ENCODE measurements at regions not wholly inside any gene's neighbourhood (a gene's known extent, or its start where the extent isn't known, plus 50 kb on each side); places are given as distances from the start of the nearest gene placed in this dataset.

GRCh38 chr14:104335611-104336010 lies 197.2 kb downstream of the KIF26A start:
- no peak overlapping the region for H3K27ac Mint-ChIP-seq
- no peak overlapping the region for H3K4me3 Mint-ChIP-seq
- Histone ChIP-seq H3K4me3 (ENCODE audit: control insufficient read depth in 1 of 2, extremely low read depth in 1 of 2, low read length in 1 of 2) (no peak overlapping the region), H3K36me3 (ENCODE audit: control insufficient read depth in 2 of 2, extremely low read depth in 1 of 2, insufficient read depth in 1 of 2, low read length in 1 of 2) (no peaks in the 10 kb centered on the region), H3K27me3 (replicated peaks in 1 of 2; ENCODE audit: control insufficient read depth in 2 of 2, extremely low read depth in 1 of 2, insufficient read depth in 2 of 2, low read length in 1 of 2) (peaks cover 0 to 16% of the 10 kb centered on the region in 2 experiments), H3K9me3 (no peaks in the 10 kb centered on the region), H3K27ac (ENCODE audit: low read length) (no peak overlapping the region), H3K4me1 (ENCODE audit: control insufficient read depth in 1 of 2, extremely low read depth in 1 of 2, insufficient read depth in 2 of 2, low read length in 2 of 2) (no peaks in the 10 kb centered on the region)
- peaks cover 7% of the 10 kb centered on the region for H3K36me3 Mint-ChIP-seq
- DNase-seq, result peak in 1 of 35 experiments; percentile 3
- CTCF ChIA-PET, result interaction anchor here (0.5 to 0.9 kb wide), 2 partner anchors 22 to 132 kb away, joined by 3 read pairs; no protein-coding TSS in a partner anchor
- no peaks in the 10 kb centered on the region for H3K4me1 Mint-ChIP-seq
- H3K9me3 Mint-ChIP-seq, result peaks cover 14 to 28% (median 16%) of the 10 kb centered on the region in 3 donors
- 84% methylated on average over 12 of the region's 12 CpGs for WGBS (ENCODE audit: insufficient coverage)
- ATAC-seq (replicated peaks in 1 of 4), result no peak
- H3K27me3 Mint-ChIP-seq, result peaks cover 5 to 8% of the 10 kb centered on the region in 2 donors
- POLR2A ChIA-PET, result no interaction called here

- ATAC-seq (replicated peaks in 1 of 4), result no peak
- H3K4me1 Mint-ChIP-seq, result no peaks in the 10 kb centered on the region
- POLR2A ChIA-PET, result no interaction called here
- H3K4me3 Mint-ChIP-seq, result no peak overlapping the region
- CTCF ChIA-PET, result no interaction called here
- 80% methylated on average over 2 of the region's 4 CpGs for WGBS (ENCODE audit: insufficient coverage)
- H3K9me3 ChIP-seq, result no peaks in the 10 kb centered on the region
- H3K4me3 ChIP-seq (ENCODE audit: control insufficient read depth in 1 of 2, extremely low read depth in 1 of 2, low read length in 1 of 2), result no peak overlapping the region
- peaks cover 0 to 21% of the 10 kb centered on the region in 2 experiments for H3K27me3 ChIP-seq (replicated peaks in 1 of 2; ENCODE audit: control insufficient read depth in 2 of 2, extremely low read depth in 1 of 2, insufficient read depth in 2 of 2, low read length in 1 of 2)
- peaks cover 8 to 11% of the 10 kb centered on the region in 2 donors for H3K27me3 Mint-ChIP-seq
- H3K27ac ChIP-seq (ENCODE audit: low read length), result no peak overlapping the region
- peak in 1 of 35 experiments; percentile 3 for DNase-seq
- H3K36me3 ChIP-seq (ENCODE audit: control insufficient read depth in 2 of 2, extremely low read depth in 1 of 2, insufficient read depth in 1 of 2, low read length in 1 of 2), result no peaks in the 10 kb centered on the region
- peaks cover 6 to 21% (median 9%) of the 10 kb centered on the region in 3 donors for H3K9me3 Mint-ChIP-seq
- no peaks in the 10 kb centered on the region for H3K4me1 ChIP-seq (ENCODE audit: control insufficient read depth in 1 of 2, extremely low read depth in 1 of 2, insufficient read depth in 2 of 2, low read length in 2 of 2)
- no peak overlapping the region for H3K27ac Mint-ChIP-seq
- peaks cover 7% of the 10 kb centered on the region for H3K36me3 Mint-ChIP-seq
Observed at GRCh38 chr14:104337351-104337750, 199.0 kb downstream of the KIF26A start.

GRCh38 chr14:104339361-104339760 lies 201.0 kb downstream of the KIF26A start:
- Mint-ChIP-seq H3K4me1 (peaks cover 0 to 1% (median 0%) of the 10 kb centered on the region in 3 donors), H3K27ac (no peak overlapping the region), H3K27me3 (peaks cover 10 to 14% of the 10 kb centered on the region in 2 donors), H3K36me3 (peaks cover 7% of the 10 kb centered on the region), H3K9me3 (peaks cover 6 to 21% (median 9%) of the 10 kb centered on the region in 3 donors), H3K4me3 (no peak overlapping the region)
- DNase-seq (peak in 1 of 35 experiments; percentile 2), ATAC-seq (replicated peaks in 1 of 4) (no peak)
- CTCF ChIA-PET, result no interaction called here
- Histone ChIP-seq H3K9me3 (no peaks in the 10 kb centered on the region), H3K4me3 (ENCODE audit: control insufficient read depth in 1 of 2, extremely low read depth in 1 of 2, low read length in 1 of 2) (no peak overlapping the region), H3K4me1 (ENCODE audit: control insufficient read depth in 1 of 2, extremely low read depth in 1 of 2, insufficient read depth in 2 of 2, low read length in 2 of 2) (no peaks in the 10 kb centered on the region), H3K36me3 (ENCODE audit: control insufficient read depth in 2 of 2, extremely low read depth in 1 of 2, insufficient read depth in 1 of 2, low read length in 1 of 2) (no peaks in the 10 kb centered on the region), H3K27me3 (replicated peaks in 1 of 2; ENCODE audit: control insufficient read depth in 2 of 2, extremely low read depth in 1 of 2, insufficient read depth in 2 of 2, low read length in 1 of 2) (peaks cover 0 to 34% of the 10 kb centered on the region in 2 experiments), H3K27ac (ENCODE audit: low read length) (no peak overlapping the region)
- no CpG with 5 or more reads among the region's 1 CpG for WGBS (ENCODE audit: insufficient coverage)
- POLR2A ChIA-PET, result no interaction called here

- H3K27ac ChIP-seq (ENCODE audit: low read length), result no peak overlapping the region
- Mint-ChIP-seq H3K36me3 (peaks cover 7% of the 10 kb centered on the region), H3K9me3 (peaks cover 6 to 21% (median 9%) of the 10 kb centered on the region in 3 donors), H3K4me3 (no peak overlapping the region), H3K4me1 (peaks cover 0 to 4% (median 0%) of the 10 kb centered on the region in 3 donors), H3K27me3 (peaks cover 15 to 19% of the 10 kb centered on the region in 2 donors), H3K27ac (no peak overlapping the region)
- DNase-seq, result no peak
- no peak overlapping the region for H3K4me3 ChIP-seq (ENCODE audit: control insufficient read depth in 1 of 2, extremely low read depth in 1 of 2, low read length in 1 of 2)
- ChIA-PET CTCF (no interaction called here), POLR2A (no interaction called here)
- H3K4me1 ChIP-seq (ENCODE audit: control insufficient read depth in 1 of 2, extremely low read depth in 1 of 2, insufficient read depth in 2 of 2, low read length in 2 of 2), result no peaks in the 10 kb centered on the region
- no peaks in the 10 kb centered on the region for H3K36me3 ChIP-seq (ENCODE audit: control insufficient read depth in 2 of 2, extremely low read depth in 1 of 2, insufficient read depth in 1 of 2, low read length in 1 of 2)
- H3K9me3 ChIP-seq, result no peaks in the 10 kb centered on the region
- peaks cover 0 to 31% of the 10 kb centered on the region in 2 experiments for H3K27me3 ChIP-seq (replicated peaks in 1 of 2; ENCODE audit: control insufficient read depth in 2 of 2, extremely low read depth in 1 of 2, insufficient read depth in 2 of 2, low read length in 1 of 2)
- no peak for ATAC-seq (replicated peaks in 1 of 4)
Observed at GRCh38 chr14:104339829-104340228, 201.4 kb downstream of the KIF26A start.

- Mint-ChIP-seq H3K9me3 (peaks cover 6 to 21% (median 9%) of the 10 kb centered on the region in 3 donors), H3K36me3 (peaks cover 7% of the 10 kb centered on the region), H3K27me3 (peaks cover 21 to 30% of the 10 kb centered on the region in 2 donors), H3K27ac (no peak overlapping the region), H3K4me3 (no peak overlapping the region), H3K4me1 (peaks cover 0 to 4% (median 0%) of the 10 kb centered on the region in 3 donors)
- Histone ChIP-seq H3K27ac (ENCODE audit: low read length) (no peak overlapping the region), H3K4me3 (ENCODE audit: control insufficient read depth in 1 of 2, extremely low read depth in 1 of 2, low read length in 1 of 2) (no peak overlapping the region), H3K36me3 (ENCODE audit: control insufficient read depth in 2 of 2, extremely low read depth in 1 of 2, insufficient read depth in 1 of 2, low read length in 1 of 2) (no peaks in the 10 kb centered on the region), H3K27me3 (replicated peaks in 1 of 2; ENCODE audit: control insufficient read depth in 2 of 2, extremely low read depth in 1 of 2, insufficient read depth in 2 of 2, low read length in 1 of 2) (peaks cover 0 to 45% of the 10 kb centered on the region in 2 experiments), H3K4me1 (ENCODE audit: control insufficient read depth in 1 of 2, extremely low read depth in 1 of 2, insufficient read depth in 2 of 2, low read length in 2 of 2) (no peaks in the 10 kb centered on the region), H3K9me3 (no peaks in the 10 kb centered on the region)
- CTCF ChIA-PET, result interaction anchor here in 1 of 2 donors (0.5 kb wide), 1 partner anchor 209 kb away, joined by 5 read pairs; no protein-coding TSS in a partner anchor
- 43% methylated on average over 18 of the region's 27 CpGs for WGBS (ENCODE audit: insufficient coverage)
- ATAC-seq (replicated peaks in 1 of 4), result no peak
- peak in 2 of 35 experiments; percentile 3 to 16 for DNase-seq
- POLR2A ChIA-PET, result no interaction called here
Observed at GRCh38 chr14:104341532-104342434, 203.4 kb downstream of the KIF26A start.

GRCh38 chr14:104342435-104343293 lies 204.3 kb downstream of the KIF26A start:
- peaks cover 0 to 4% (median 0%) of the 10 kb centered on the region in 3 donors for H3K4me1 Mint-ChIP-seq
- ChIA-PET POLR2A (no interaction called here), CTCF (no interaction called here)
- no peaks in the 10 kb centered on the region for H3K9me3 ChIP-seq
- peaks cover 0 to 48% of the 10 kb centered on the region in 2 experiments for H3K27me3 ChIP-seq (replicated peaks in 1 of 2; ENCODE audit: control insufficient read depth in 2 of 2, extremely low read depth in 1 of 2, insufficient read depth in 2 of 2, low read length in 1 of 2)
- no peak overlapping the region for H3K4me3 ChIP-seq (ENCODE audit: control insufficient read depth in 1 of 2, extremely low read depth in 1 of 2, low read length in 1 of 2)
- no peak overlapping the region for H3K27ac Mint-ChIP-seq
- H3K27ac ChIP-seq (ENCODE audit: low read length), result no peak overlapping the region
- peaks cover 21 to 30% of the 10 kb centered on the region in 2 donors for H3K27me3 Mint-ChIP-seq
- DNase-seq (peak in 1 of 35 experiments; percentile 9), ATAC-seq (replicated peaks in 1 of 4) (no peak)
- H3K36me3 ChIP-seq (ENCODE audit: control insufficient read depth in 2 of 2, extremely low read depth in 1 of 2, insufficient read depth in 1 of 2, low read length in 1 of 2), result no peaks in the 10 kb centered on the region
- peaks cover 6 to 20% (median 9%) of the 10 kb centered on the region in 3 donors for H3K9me3 Mint-ChIP-seq
- whole genome bisulfite sequencing (ENCODE audit: insufficient coverage), result 82% methylated on average over 20 of the region's 22 CpGs
- H3K4me3 Mint-ChIP-seq, result no peak overlapping the region
- peaks cover 7% of the 10 kb centered on the region for H3K36me3 Mint-ChIP-seq
- no peaks in the 10 kb centered on the region for H3K4me1 ChIP-seq (ENCODE audit: control insufficient read depth in 1 of 2, extremely low read depth in 1 of 2, insufficient read depth in 2 of 2, low read length in 2 of 2)
